GM21526 (cell line): ENCODE measurements at regions not wholly inside any gene's neighbourhood (a gene's known extent, or its start where the extent isn't known, plus 50 kb on each side); places are given as distances from the start of the nearest gene placed in this dataset.
"Not testable (repeated sequence)": the region's sequence is repeated elsewhere in the genome, so short reads cannot be mapped to it uniquely, and the experiment has no call there.

Source experiments
- ATAC-seq: cut with Tn5 transposase; IDR thresholded peaks from one replicate; pipeline ENCODE4 v1.9.1; 2021; ENCODE audit warnings: moderate library complexity; ENCODE audit not compliant: unreplicated experiment, low FRiP score

- no peak for ATAC-seq
Measured at GRCh38 chr10:53547364-53547763, 774.8 kb upstream of the MBL2 start.

GRCh38 chr10:53543410-53543809, 770.8 kb upstream of the MBL2 start:
- ATAC-seq, result no peak

- no peak for ATAC-seq
Measured at GRCh38 chr10:53537508-53537907, 764.9 kb upstream of the MBL2 start.

GRCh38 chr10:53536322-53536721, 763.7 kb upstream of the MBL2 start:
- ATAC-seq, result no peak

GRCh38 chr10:53534428-53534827, 761.8 kb upstream of the MBL2 start:
- ATAC-seq, result no peak

- no peak for ATAC-seq
Measured at GRCh38 chr10:53528974-53529373, 756.4 kb upstream of the MBL2 start.

- ATAC-seq, result no peak
Measured at GRCh38 chr10:53521046-53521445, 748.5 kb upstream of the MBL2 start.

GRCh38 chr10:53508197-53508596, 735.6 kb upstream of the MBL2 start:
- no peak for ATAC-seq

- not testable (repeated sequence) for ATAC-seq
Measured at GRCh38 chr10:53504492-53504891, 731.9 kb upstream of the MBL2 start.

- ATAC-seq, result no peak
Measured at GRCh38 chr10:53491774-53492173, 719.2 kb upstream of the MBL2 start.

GRCh38 chr10:53490553-53490952, 718.0 kb upstream of the MBL2 start:
- ATAC-seq, result no peak

GRCh38 chr10:53489335-53490182, 717.0 kb upstream of the MBL2 start:
- ATAC-seq, result no peak

- ATAC-seq, result no peak
Measured at GRCh38 chr10:53487019-53487983, 714.7 kb upstream of the MBL2 start.

- not testable (repeated sequence) for ATAC-seq
Measured at GRCh38 chr10:53485422-53485821, 712.8 kb upstream of the MBL2 start.

GRCh38 chr10:53479365-53479764, 706.8 kb upstream of the MBL2 start:
- ATAC-seq, result no peak

GRCh38 chr10:53477313-53477675, 704.7 kb upstream of the MBL2 start:
- ATAC-seq, result no peak

GRCh38 chr10:53476650-53477312, 704.2 kb upstream of the MBL2 start:
- ATAC-seq, result no peak

- ATAC-seq, result no peak
Measured at GRCh38 chr10:53469383-53469782, 696.8 kb upstream of the MBL2 start.

GRCh38 chr10:53463539-53463938, 691.0 kb upstream of the MBL2 start:
- no peak for ATAC-seq

GRCh38 chr10:53458007-53458406, 685.4 kb upstream of the MBL2 start:
- no peak for ATAC-seq

- ATAC-seq, result no peak
Measured at GRCh38 chr10:53453196-53453595, 680.6 kb upstream of the MBL2 start.
